H1 (cell line): ENCODE measurements at regions not wholly inside any gene's neighbourhood (a gene's known extent, or its start where the extent isn't known, plus 50 kb on each side); places are given as distances from the start of the nearest gene placed in this dataset.

Source experiments
- CTCF ChIA-PET: fragments of 300-600 bp; sonication (Branson Sonifier 250); formaldehyde crosslinking; loops from one replicate; lab custom pipeline; 2021; ENCODE audit not compliant: partially characterized antibody; lab: Charles Lee
- POLR2A ChIA-PET: fragments of 300-600 bp; sonication (Branson Sonifier 250); formaldehyde crosslinking; loops from one replicate; lab custom pipeline; 2021; ENCODE audit warnings: inconsistent platforms; ENCODE audit not compliant: partially characterized antibody; lab: Charles Lee
- DNase-seq, 2 experiments: peaks; one replicate each; pipeline versions ENCODE4 v3.0.0 to v3.0.0-alpha.2; 2010 to 2022; ENCODE audit warnings: low spot score in 2 of 2, low read depth in 1 of 2, mixed read lengths in 1 of 2
- FAIRE-seq: peaks from 2 replicates; lab custom pipeline; 2011; peaks lifted over from hg19 to GRCh38; lab: Jason Lieb, UNC
- H2AFZ ChIP-seq: 2 replicates; pipeline ENCODE4 v1.8.1; 2012; ENCODE audit warnings: low read length, inconsistent platforms
- H2AK5ac ChIP-seq: 2 replicates; pipeline ENCODE4 v1.6.1; 2013; ENCODE audit warnings: low read depth, low read length
- H2BK120ac ChIP-seq: replicated peaks from 2 replicates; pipeline ENCODE3; 2013; ENCODE audit warnings: low read depth, low read length, inconsistent platforms
- H2BK12ac ChIP-seq: 2 replicates; pipeline ENCODE4 v1.6.1; 2013; ENCODE audit warnings: low read depth, low read length
- H2BK15ac ChIP-seq: 2 replicates; pipeline ENCODE4 v1.6.1; 2013; ENCODE audit warnings: low read length
- H2BK20ac ChIP-seq: 2 replicates; pipeline ENCODE4 v1.6.1; 2013; ENCODE audit warnings: low read length
- H2BK5ac ChIP-seq: 2 replicates; pipeline ENCODE4 v1.6.1; 2013; ENCODE audit warnings: low read depth, low read length
- H3K14ac ChIP-seq: 2 replicates; pipeline ENCODE4 v1.6.1; 2013; ENCODE audit warnings: inconsistent platforms; ENCODE audit not compliant: insufficient read length
- H3K18ac ChIP-seq: 2 replicates; pipeline ENCODE4 v1.6.1; 2013; ENCODE audit warnings: low read length; ENCODE audit errors: extremely low read depth
- H3K23ac ChIP-seq: 2 replicates; pipeline ENCODE4 v1.6.1; 2013; ENCODE audit warnings: inconsistent platforms; ENCODE audit not compliant: insufficient read length
- H3K23me2 ChIP-seq: 2 replicates; pipeline ENCODE4 v1.6.1; 2013; ENCODE audit warnings: low read depth, low read length
- H3K27ac ChIP-seq: 2 replicates; pipeline ENCODE4 v1.6.1; 2011; ENCODE audit warnings: low read depth, low read length, inconsistent platforms
- H3K27me3 ChIP-seq, 4 experiments: replicated peaks in 1 of 4; 1 replicate in 1 of 4; 2 replicates in 3 of 4; pipeline versions ENCODE4 v1.6.1 to v1.8.1; 2011 to 2013; ENCODE audit warnings: low read length in 3 of 4, mild to moderate bottlenecking in 3 of 4, inconsistent platforms in 2 of 4, mixed read lengths in 2 of 4, moderate library complexity in 1 of 4; ENCODE audit not compliant: control insufficient read depth in 3 of 4, insufficient read depth in 3 of 4; ENCODE audit errors: extremely low read depth in 1 of 4
- H3K36me3 ChIP-seq, 4 experiments: 2 replicates each; pipeline versions ENCODE4 v1.6.1 to v1.8.1; 2011 to 2013; ENCODE audit warnings: mild to moderate bottlenecking in 4 of 4, low read length in 3 of 4, moderate library complexity in 2 of 4, control low read depth in 1 of 4, inconsistent platforms in 1 of 4; ENCODE audit not compliant: insufficient read depth in 4 of 4, control insufficient read depth in 2 of 4
- H3K4ac ChIP-seq: replicated peaks from 2 replicates; pipeline ENCODE3; 2013; ENCODE audit warnings: low read length, low read depth, mixed read lengths, inconsistent platforms; ENCODE audit not compliant: insufficient read length
- H3K4me1 ChIP-seq, 4 experiments: replicated peaks in 1 of 4; 1 replicate in 1 of 4; 2 replicates in 3 of 4; pipeline versions ENCODE4 v1.6.1 to v1.8.1; 2011 to 2013; ENCODE audit warnings: low read length in 3 of 4, inconsistent platforms in 2 of 4, mixed read lengths in 1 of 4; ENCODE audit not compliant: insufficient read depth in 4 of 4, control insufficient read depth in 3 of 4
- H3K4me2 ChIP-seq, 2 experiments: 2 replicates each; pipeline versions ENCODE4 v1.6.1 to v1.8.1; 2011 to 2013; ENCODE audit warnings: low read depth in 2 of 2, low read length in 2 of 2, control low read depth in 1 of 2, inconsistent platforms in 1 of 2, mild to moderate bottlenecking in 1 of 2; ENCODE audit not compliant: insufficient read depth in 1 of 2
- H3K4me3 ChIP-seq, 4 experiments: fragments of 200-600, 300-600 bp in 1 of 4; sonication (generic), shearing (Covaris generic), sonication (Bioruptor Twin) in 1 of 4; 2 replicates each; pipeline versions ENCODE4 v1.5.1 to v1.8.1; 2011 to 2016; ENCODE audit warnings: low read length in 4 of 4, low read depth in 3 of 4, control low read depth in 2 of 4, inconsistent platforms in 2 of 4, mild to moderate bottlenecking in 2 of 4, mixed read lengths in 1 of 4, moderate library complexity in 1 of 4; ENCODE audit not compliant: insufficient read depth in 2 of 4; ENCODE audit errors: extremely low read depth in 1 of 4
- H3K56ac ChIP-seq: replicated peaks from 2 replicates; pipeline ENCODE3; 2013; ENCODE audit warnings: low read depth, mild to moderate bottlenecking, mixed read lengths, low read length, inconsistent platforms; ENCODE audit not compliant: insufficient read length
- H3K79me1 ChIP-seq: 2 replicates; pipeline ENCODE4 v1.6.1; 2013; ENCODE audit warnings: low read depth, low read length, control low read depth
- H3K79me2 ChIP-seq, 2 experiments: 2 replicates each; pipeline versions ENCODE4 v1.6.1 to v1.8.1; 2012 to 2013; ENCODE audit warnings: low read length in 2 of 2, mild to moderate bottlenecking in 2 of 2, inconsistent platforms in 1 of 2; ENCODE audit not compliant: insufficient read depth in 2 of 2, control insufficient read depth in 1 of 2
- H3K9ac ChIP-seq, 4 experiments: replicated peaks in 1 of 4; 1 replicate in 1 of 4; 2 replicates in 3 of 4; pipeline versions ENCODE4 v1.6.1 to v1.8.1; 2011 to 2013; ENCODE audit warnings: low read depth in 3 of 4, low read length in 3 of 4, control low read depth in 2 of 4, mild to moderate bottlenecking in 2 of 4, moderate library complexity in 2 of 4, inconsistent platforms in 1 of 4; ENCODE audit errors: extremely low read depth in 1 of 4
- H3K9me3 ChIP-seq, 2 experiments: 2 replicates each; pipeline versions ENCODE4 v1.6.1 to v1.8.1; 2012 to 2013; ENCODE audit warnings: mild to moderate bottlenecking in 2 of 2, moderate library complexity in 2 of 2, control low read depth in 1 of 2, inconsistent platforms in 1 of 2, low read depth in 1 of 2, low read length in 1 of 2, mixed read lengths in 1 of 2; ENCODE audit not compliant: insufficient read depth in 2 of 2
- H4K20me1 ChIP-seq, 2 experiments: replicated peaks in 1 of 2; 2 replicates each; pipeline versions ENCODE3 to v1.8.1; 2011 to 2013; ENCODE audit warnings: inconsistent platforms in 2 of 2, low read length in 2 of 2, mild to moderate bottlenecking in 1 of 2; ENCODE audit not compliant: insufficient read depth in 2 of 2, control insufficient read depth in 1 of 2
- H4K5ac ChIP-seq: 2 replicates; pipeline ENCODE4 v1.6.1; 2013; ENCODE audit warnings: low read length, low read depth, mixed read lengths, inconsistent platforms; ENCODE audit not compliant: insufficient read length
- H4K8ac ChIP-seq: 2 replicates; pipeline ENCODE4 v1.8.0; 2013; ENCODE audit warnings: mild to moderate bottlenecking, moderate library complexity, low read length, inconsistent platforms; ENCODE audit not compliant: insufficient read depth; ENCODE audit errors: extremely low read depth
- H4K91ac ChIP-seq: replicated peaks from 2 replicates; pipeline ENCODE3; 2013; ENCODE audit warnings: low read length, mixed read lengths, inconsistent platforms; ENCODE audit not compliant: insufficient read length
- ASH2L ChIP-seq: fragments of 200-600, 300-600 bp; sonication (generic); IDR thresholded peaks from one replicate; pipeline ENCODE4 v1.7.1; 2017; ENCODE audit warnings: low read length
- ATF3 ChIP-seq: IDR thresholded peaks from 2 replicates; pipeline ENCODE4 v1.6.1; 2011; ENCODE audit warnings: low read depth, mild to moderate bottlenecking, low read length; ENCODE audit not compliant: insufficient read depth
- CTBP2 ChIP-seq: IDR thresholded peaks from 2 replicates; pipeline ENCODE4 v1.7.0; 2011; ENCODE audit warnings: borderline replicate concordance, mild to moderate bottlenecking, moderate library complexity, mixed read lengths, low read length; ENCODE audit not compliant: insufficient read depth, insufficient read length
- GABPA ChIP-seq: IDR thresholded peaks from 2 replicates; pipeline ENCODE4 v1.6.1; 2011; ENCODE audit warnings: mild to moderate bottlenecking, low read length, moderate library complexity, borderline replicate concordance; ENCODE audit not compliant: insufficient read depth
- HDAC6 ChIP-seq: IDR thresholded peaks from one replicate; pipeline ENCODE4 v1.7.1; 2012; ENCODE audit warnings: low read depth, mild to moderate bottlenecking, inconsistent platforms, low read length, moderate library complexity
- KDM5A ChIP-seq: fragments of 200-600 bp; IDR thresholded peaks from 2 replicates; pipeline ENCODE4 v1.7.1; 2012; ENCODE audit warnings: mild to moderate bottlenecking, low read length, inconsistent platforms, mixed read lengths
- MAX ChIP-seq: IDR thresholded peaks from 2 replicates; pipeline ENCODE4 v1.6.1; 2012; ENCODE audit warnings: inconsistent platforms
- RBBP5 ChIP-seq: IDR thresholded peaks from 2 replicates; pipeline ENCODE4 v1.7.1; 2012; ENCODE audit warnings: low read depth, mild to moderate bottlenecking, inconsistent platforms, low read length, moderate library complexity, borderline replicate concordance
- RFX5 ChIP-seq: IDR thresholded peaks from 2 replicates; pipeline ENCODE4 v1.6.1; 2011; ENCODE audit warnings: low read depth, low read length, improper control_type of control experiment, borderline replicate concordance
- SUZ12 ChIP-seq: fragments of 200-600 bp; sonication (generic); IDR thresholded peaks from 2 replicates; pipeline ENCODE4 v1.6.1; 2012; ENCODE audit warnings: mild to moderate bottlenecking, inconsistent platforms, low read length, moderate library complexity, mixed read lengths
- TAF1 ChIP-seq: IDR thresholded peaks from 2 replicates; pipeline ENCODE4 v1.6.1; 2011; ENCODE audit warnings: mild to moderate bottlenecking, low read depth, low read length
- WGBS, 2 experiments: shearing (Covaris generic) in 1 of 2; methylation state at CpG; one replicate each; pipeline versions ENCODE4 v1.1.6 to v1.1.7; 2013 to 2015; ENCODE audit warnings: low lambda C conversion rate in 2 of 2, mixed read lengths in 2 of 2, inconsistent platforms in 1 of 2, low coverage in 1 of 2, missing lambda C conversion rate in 1 of 2; ENCODE audit not compliant: insufficient replicate concordance in 2 of 2, insufficient coverage in 1 of 2, insufficient read length in 1 of 2; ENCODE audit errors: extremely low coverage in 1 of 2, missing lambda C conversion rate in 1 of 2; 5-methylcytosine and 5-hydroxymethylcytosine counted together

- Histone ChIP-seq H4K20me1 (no peaks in the 10 kb centered on the region), H3K9ac (no peak overlapping the region), H3K18ac (no peak overlapping the region), H3K27me3 (no peaks in the 10 kb centered on the region), H2BK20ac (no peak overlapping the region), H3K27ac (no peak overlapping the region), H3K4me2 (no peak overlapping the region), H3K4me1 (no peaks in the 10 kb centered on the region), H4K5ac (no peak overlapping the region), H3K14ac (no peak overlapping the region), H2BK120ac (no peak overlapping the region), H3K79me1 (no peaks in the 10 kb centered on the region), H4K91ac (no peak overlapping the region), H3K56ac (no peak overlapping the region), H3K4ac (no peak overlapping the region), H3K79me2 (no peaks in the 10 kb centered on the region), H4K8ac (no peak overlapping the region), H2AFZ (no peak overlapping the region), H2BK5ac (no peak overlapping the region), H3K23me2 (no peaks in the 10 kb centered on the region), H3K36me3 (no peaks in the 10 kb centered on the region), H3K4me3 (no peak overlapping the region), H2BK12ac (no peak overlapping the region), H3K23ac (no peak overlapping the region), H2BK15ac (no peak overlapping the region), H3K9me3 (no peaks in the 10 kb centered on the region), H2AK5ac (no peak overlapping the region)
- ChIA-PET CTCF (interaction anchor here (0.7 kb wide), 1 partner anchor 39 kb away, joined by 3 read pairs; no protein-coding TSS in a partner anchor), POLR2A (no interaction called here)
- no peak for DNase-seq
- no peak for FAIRE-seq
- TF ChIP-seq ASH2L, result no peak
- no peak for TF ChIP-seq MAX
- TF ChIP-seq GABPA, result no peak
- TF ChIP-seq SUZ12, result no peak
- TF ChIP-seq CTBP2, result no peak
- TF ChIP-seq ATF3, result no peak
- TF ChIP-seq KDM5A, result no peak
- TF ChIP-seq RBBP5, result no peak
- no peak for TF ChIP-seq TAF1
- no peak for TF ChIP-seq RFX5
- no peak for TF ChIP-seq HDAC6
- 93% methylated on average over 2 of the region's 2 CpGs; no CpG with 5 or more reads in 1 of the 2 experiments for WGBS, 2 experiments
Observed at GRCh38 chr4:177706916-177707315, 264.7 kb upstream of the AGA start.
